Naive thymus-derived CD4-positive, alpha-beta T cell (primary cell): ENCODE measurements at regions not wholly inside any gene's neighbourhood (a gene's known extent, or its start where the extent isn't known, plus 50 kb on each side); places are given as distances from the start of the nearest gene placed in this dataset.
"Not testable (repeated sequence)": the region's sequence is repeated elsewhere in the genome, so short reads cannot be mapped to it uniquely, and the experiment has no call there.

ENCODE experiments used
- ATAC-seq: fragments of 150-1000 bp; cut with Tn5 transposase; 2 replicates; pipeline ENCODE4 v1.10.0; 2021; ENCODE audit warnings: mild to moderate bottlenecking, moderate library complexity
- CTCF ChIA-PET: fragments of 350-600 bp; sonication (Branson Sonifier 250); formaldehyde crosslinking; loops from one replicate; lab custom pipeline; 2021; ENCODE audit warnings: antibody characterized with exemption; lab: Charles Lee
- POLR2A ChIA-PET: fragments of 350-600 bp; sonication (Branson Sonifier 250); formaldehyde crosslinking; loops from one replicate; lab custom pipeline; 2021; ENCODE audit warnings: antibody characterized with exemption, inconsistent platforms; lab: Charles Lee
- DNase-seq, 9 donors: peaks; one replicate each; pipeline versions ENCODE4 v3.0.0 to v3.0.0-alpha.2; 2020 to 2022; ENCODE audit warnings: mixed read lengths in 1 of 9
- H3K27ac ChIP-seq: one replicate; pipeline ENCODE4 v1.7.0; 2013; ENCODE audit warnings: mild to moderate bottlenecking, low read depth, low read length, moderate library complexity
- H3K27me3 ChIP-seq, 2 donors: one replicate each; pipeline ENCODE4 v1.7.0; 2013; ENCODE audit warnings: low read length in 2 of 2, mild to moderate bottlenecking in 2 of 2, moderate library complexity in 2 of 2; ENCODE audit not compliant: control insufficient read depth in 2 of 2, insufficient read depth in 2 of 2
- H3K36me3 ChIP-seq, 3 experiments: 1 replicate in 2 of 3; 2 replicates in 1 of 3; pipeline ENCODE4 v1.7.0; 2013; ENCODE audit warnings: low read length in 3 of 3, mild to moderate bottlenecking in 3 of 3, moderate library complexity in 1 of 3; ENCODE audit not compliant: insufficient read depth in 3 of 3, control insufficient read depth in 2 of 3
- H3K4me1 ChIP-seq, 2 donors: one replicate each; pipeline ENCODE4 v1.7.0; 2013; ENCODE audit warnings: low read length in 2 of 2, mild to moderate bottlenecking in 2 of 2, moderate library complexity in 1 of 2; ENCODE audit not compliant: control insufficient read depth in 2 of 2, insufficient read depth in 2 of 2
- H3K4me3 ChIP-seq: 2 replicates; pipeline ENCODE4 v1.7.0; 2013; ENCODE audit warnings: mild to moderate bottlenecking, low read length
- H3K9me3 ChIP-seq, 3 experiments: 1 replicate in 2 of 3; 2 replicates in 1 of 3; pipeline ENCODE4 v1.7.0; 2013; ENCODE audit warnings: low read length in 3 of 3; ENCODE audit not compliant: control insufficient read depth in 2 of 3
- H3K27ac Mint-ChIP-seq, 9 donors: one replicate each; pipeline ENCODE4 v1.8.0; 2020 to 2022; ENCODE audit warnings: mixed read lengths in 9 of 9, mild to moderate bottlenecking in 8 of 9, moderate library complexity in 5 of 9, inconsistent platforms in 2 of 9
- H3K27me3 Mint-ChIP-seq, 5 donors: one replicate each; pipeline ENCODE4 v1.8.0; 2021 to 2022; ENCODE audit warnings: mixed read lengths in 5 of 5, mild to moderate bottlenecking in 1 of 5
- H3K36me3 Mint-ChIP-seq, 5 donors: one replicate each; pipeline ENCODE4 v1.8.0; 2020 to 2022; ENCODE audit warnings: mixed read lengths in 5 of 5, mild to moderate bottlenecking in 3 of 5, inconsistent platforms in 1 of 5
- H3K4me1 Mint-ChIP-seq, 7 donors: one replicate each; pipeline ENCODE4 v1.8.0; 2020 to 2022; ENCODE audit warnings: mixed read lengths in 7 of 7, mild to moderate bottlenecking in 3 of 7, inconsistent platforms in 1 of 7
- H3K4me3 Mint-ChIP-seq, 10 donors: one replicate each; pipeline ENCODE4 v1.8.0; 2020 to 2022; ENCODE audit warnings: mild to moderate bottlenecking in 10 of 10, mixed read lengths in 10 of 10, moderate library complexity in 6 of 10, inconsistent platforms in 2 of 10
- H3K9me3 Mint-ChIP-seq, 11 donors: one replicate each; pipeline ENCODE4 v1.8.0; 2020 to 2022; ENCODE audit warnings: mixed read lengths in 11 of 11, mild to moderate bottlenecking in 4 of 11, inconsistent platforms in 1 of 11, moderate library complexity in 1 of 11
- intact Hi-C, 2 donors: fragments of 100-400 bp; cut with micrococcal nuclease; formaldehyde crosslinking; loops; one replicate each; pipeline ENCODE4 v1.15.1; 2023

- CTCF ChIA-PET = no interaction called here
Observed at GRCh38 chr6:12624142-12624837, 92.3 kb upstream of the PHACTR1 start.

GRCh38 chr6:12627053-12627452, 89.5 kb upstream of the PHACTR1 start:
- no peak overlapping the region for H3K27ac Mint-ChIP-seq
- peaks cover 2 to 25% (median 11%) of the 10 kb centered on the region in 5 donors for H3K27me3 Mint-ChIP-seq
- Histone ChIP-seq H3K9me3 (no peaks in the 10 kb centered on the region), H3K36me3 (no peaks in the 10 kb centered on the region), H3K27me3 (no peaks in the 10 kb centered on the region), H3K4me3 (no peak overlapping the region), H3K27ac (no peak overlapping the region), H3K4me1 (no peaks in the 10 kb centered on the region)
- CTCF ChIA-PET = interaction anchor here (1.0 kb wide), 1 partner anchor 10 kb away, joined by 3 read pairs; no protein-coding TSS in a partner anchor
- ATAC-seq = no peak
- intact Hi-C loops = no loop called here
- POLR2A ChIA-PET = no interaction called here
- H3K36me3 Mint-ChIP-seq = no peaks in the 10 kb centered on the region
- DNase-seq = no peak
- H3K9me3 Mint-ChIP-seq = no peaks in the 10 kb centered on the region
- H3K4me1 Mint-ChIP-seq = peaks cover 0 to 3% (median 0%) of the 10 kb centered on the region in 7 donors
- H3K4me3 Mint-ChIP-seq = no peak overlapping the region

More at GRCh38 chr6:12624142-12624837, 92.3 kb upstream of the PHACTR1 start:
- no peaks in the 10 kb centered on the region for H3K9me3 Mint-ChIP-seq
- POLR2A ChIA-PET = no interaction called here
- H3K27me3 Mint-ChIP-seq = peaks cover 0 to 19% (median 16%) of the 10 kb centered on the region in 5 donors
- ATAC-seq = no peak
- Histone ChIP-seq H3K4me3 (no peak overlapping the region), H3K36me3 (no peaks in the 10 kb centered on the region), H3K9me3 (no peaks in the 10 kb centered on the region), H3K27me3 (no peaks in the 10 kb centered on the region), H3K4me1 (no peaks in the 10 kb centered on the region), H3K27ac (no peak overlapping the region)
- no peaks in the 10 kb centered on the region for H3K36me3 Mint-ChIP-seq
- intact Hi-C loops = no loop called here
- H3K4me3 Mint-ChIP-seq = no peak overlapping the region
- no peak for DNase-seq
- H3K27ac Mint-ChIP-seq = no peak overlapping the region
- peaks cover 0 to 3% (median 0%) of the 10 kb centered on the region in 7 donors for H3K4me1 Mint-ChIP-seq

GRCh38 chr6:12628327-12628726, 88.2 kb upstream of the PHACTR1 start:
- no peak overlapping the region for H3K27ac ChIP-seq
- H3K36me3 ChIP-seq = no peaks in the 10 kb centered on the region
- ChIA-PET CTCF (no interaction called here), POLR2A (no interaction called here)
- ATAC-seq (no peak), DNase-seq (no peak)
- Mint-ChIP-seq H3K27me3 (peaks cover 6 to 32% (median 15%) of the 10 kb centered on the region in 5 donors), H3K36me3 (no peaks in the 10 kb centered on the region), H3K4me1 (no peaks in the 10 kb centered on the region), H3K27ac (no peak overlapping the region), H3K9me3 (no peaks in the 10 kb centered on the region), H3K4me3 (no peak overlapping the region)
- intact Hi-C loops = no loop called here
- H3K9me3 ChIP-seq = no peaks in the 10 kb centered on the region
- H3K27me3 ChIP-seq = no peaks in the 10 kb centered on the region
- no peak overlapping the region for H3K4me3 ChIP-seq
- no peaks in the 10 kb centered on the region for H3K4me1 ChIP-seq

GRCh38 chr6:12633746-12634145, 82.8 kb upstream of the PHACTR1 start:
- CTCF ChIA-PET, H3K4me3 Mint-ChIP-seq, H3K36me3 ChIP-seq, H3K4me3 ChIP-seq, H3K27ac ChIP-seq, POLR2A ChIA-PET, H3K4me1 Mint-ChIP-seq, H3K27me3 ChIP-seq, H3K36me3 Mint-ChIP-seq, DNase-seq, ATAC-seq, H3K4me1 ChIP-seq, H3K9me3 ChIP-seq, H3K27ac Mint-ChIP-seq: not testable (repeated sequence)
- peaks cover 0 to 12% (median 2%) of the 10 kb centered on the region in 11 donors for H3K9me3 Mint-ChIP-seq
- peaks cover 20 to 53% (median 46%) of the 10 kb centered on the region in 5 donors for H3K27me3 Mint-ChIP-seq
- intact Hi-C loops = loop anchor here (10.0 kb wide), 2 partner anchors 691 to 1431 kb away; partner anchors contain the start of gene TBC1D7 (in 1 of the 2)

- H3K4me1 ChIP-seq = no peaks in the 10 kb centered on the region
- H3K4me1 Mint-ChIP-seq = peaks cover 0 to 3% (median 0%) of the 10 kb centered on the region in 7 donors
- no peak overlapping the region for H3K27ac ChIP-seq
- no peak overlapping the region for H3K4me3 ChIP-seq
- DNase-seq (no peak), ATAC-seq (no peak)
- CTCF ChIA-PET = no interaction called here
- H3K36me3 ChIP-seq = no peaks in the 10 kb centered on the region
- POLR2A ChIA-PET = no interaction called here
- peaks cover 20 to 53% (median 46%) of the 10 kb centered on the region in 5 donors for H3K27me3 Mint-ChIP-seq
- H3K27me3 ChIP-seq = no peaks in the 10 kb centered on the region
- no peaks in the 10 kb centered on the region for H3K9me3 ChIP-seq
- intact Hi-C loops = loop anchor here (5.0 to 10.0 kb wide), 4 partner anchors 257 to 1429 kb away; partner anchors contain the start of gene TBC1D7 (in 1 of the 2)
- H3K36me3 Mint-ChIP-seq = no peaks in the 10 kb centered on the region
- no peak overlapping the region for H3K4me3 Mint-ChIP-seq
- peaks cover 0 to 12% (median 3%) of the 10 kb centered on the region in 11 donors for H3K9me3 Mint-ChIP-seq
- H3K27ac Mint-ChIP-seq = no peak overlapping the region
Observed at GRCh38 chr6:12635375-12635774, 81.2 kb upstream of the PHACTR1 start.

- no peak overlapping the region for H3K27ac ChIP-seq
- no peaks in the 10 kb centered on the region for H3K27me3 ChIP-seq
- no peak overlapping the region for H3K27ac Mint-ChIP-seq
- ChIA-PET POLR2A (no interaction called here), CTCF (no interaction called here)
- H3K4me3 ChIP-seq = no peak overlapping the region
- intact Hi-C loops = loop anchor here (5.0 to 10.0 kb wide), 4 partner anchors 256 to 1429 kb away; partner anchors contain the start of gene TBC1D7 (in 1 of the 2)
- H3K4me1 Mint-ChIP-seq = peaks cover 0 to 3% (median 0%) of the 10 kb centered on the region in 7 donors
- H3K9me3 ChIP-seq = no peaks in the 10 kb centered on the region
- no peak for DNase-seq
- no peak overlapping the region for H3K4me3 Mint-ChIP-seq
- peaks cover 0 to 12% (median 3%) of the 10 kb centered on the region in 11 donors for H3K9me3 Mint-ChIP-seq
- peaks cover 0 to 4% (median 0%) of the 10 kb centered on the region in 5 donors for H3K36me3 Mint-ChIP-seq
- no peaks in the 10 kb centered on the region for H3K4me1 ChIP-seq
- no peak for ATAC-seq
- H3K36me3 ChIP-seq = no peaks in the 10 kb centered on the region
- peaks cover 20 to 53% (median 46%) of the 10 kb centered on the region in 5 donors for H3K27me3 Mint-ChIP-seq
Observed at GRCh38 chr6:12635813-12636212, 80.8 kb upstream of the PHACTR1 start.
